ENCODE measurements at regions not wholly inside any gene's neighbourhood (a gene's known extent, or its start where the extent isn't known, plus 50 kb on each side); places are given as distances from the start of the nearest gene placed in this dataset.
"Not testable (repeated sequence)": the region's sequence is repeated elsewhere in the genome, so short reads cannot be mapped to it uniquely, and the experiment has no call there.

DNA sequence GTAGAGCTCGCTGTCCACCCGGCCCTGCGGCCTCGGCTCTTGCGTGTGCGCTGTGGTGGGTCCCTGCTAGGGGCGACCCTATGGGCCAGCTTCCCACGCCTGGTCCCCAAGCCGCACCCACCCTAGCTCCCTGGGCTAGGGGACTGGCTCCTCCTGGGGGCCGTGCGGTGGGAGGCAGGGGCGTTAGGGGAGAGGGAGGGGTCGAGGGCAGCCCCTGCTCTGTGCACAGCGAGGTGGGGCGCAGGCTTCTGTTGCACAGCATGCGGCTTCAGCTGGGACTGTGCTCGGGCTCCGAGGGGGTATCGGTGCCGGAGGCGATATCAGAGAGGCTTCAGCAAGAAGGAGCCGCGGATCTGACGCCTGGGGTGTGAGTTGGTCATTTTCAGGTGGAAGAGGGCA, 86.1 kb downstream of the ALG10 start:
- peak; percentile 25; the same call in 1 of the 3 replicates for ATAC-seq (ENCODE audit: low read depth)
- no peaks in the 10 kb centered on the region for H3K4me1 ChIP-seq (ENCODE audit: insufficient read depth, poor library complexity, severe bottlenecking)
- H3K36me3 ChIP-seq (ENCODE audit: low read depth) = no peaks in the 10 kb centered on the region
- no peak overlapping the region for H3K4me3 ChIP-seq (ENCODE audit: severe bottlenecking)
- no peaks in the 10 kb centered on the region for H3K9me3 ChIP-seq (ENCODE audit: severe bottlenecking)
- DNase-seq (ENCODE audit: low spot score) = no peak
- H3K27me3 ChIP-seq (ENCODE audit: insufficient read depth, poor library complexity, severe bottlenecking) = peaks cover 17% of the 10 kb centered on the region
- no peak overlapping the region for H3K27ac ChIP-seq (ENCODE audit: poor library complexity, severe bottlenecking)
- TF ChIP-seq, protein P1, sequence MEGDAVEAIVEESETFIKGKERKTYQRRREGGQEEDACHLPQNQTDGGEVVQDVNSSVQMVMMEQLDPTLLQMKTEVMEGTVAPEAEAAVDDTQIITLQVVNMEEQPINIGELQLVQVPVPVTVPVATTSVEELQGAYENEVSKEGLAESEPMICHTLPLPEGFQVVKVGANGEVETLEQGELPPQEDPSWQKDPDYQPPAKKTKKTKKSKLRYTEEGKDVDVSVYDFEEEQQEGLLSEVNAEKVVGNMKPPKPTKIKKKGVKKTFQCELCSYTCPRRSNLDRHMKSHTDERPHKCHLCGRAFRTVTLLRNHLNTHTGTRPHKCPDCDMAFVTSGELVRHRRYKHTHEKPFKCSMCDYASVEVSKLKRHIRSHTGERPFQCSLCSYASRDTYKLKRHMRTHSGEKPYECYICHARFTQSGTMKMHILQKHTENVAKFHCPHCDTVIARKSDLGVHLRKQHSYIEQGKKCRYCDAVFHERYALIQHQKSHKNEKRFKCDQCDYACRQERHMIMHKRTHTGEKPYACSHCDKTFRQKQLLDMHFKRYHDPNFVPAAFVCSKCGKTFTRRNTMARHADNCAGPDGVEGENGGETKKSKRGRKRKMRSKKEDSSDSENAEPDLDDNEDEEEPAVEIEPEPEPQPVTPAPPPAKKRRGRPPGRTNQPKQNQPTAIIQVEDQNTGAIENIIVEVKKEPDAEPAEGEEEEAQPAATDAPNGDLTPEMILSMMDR (IDR thresholded peaks at IDR 0.05; ENCODE audit: poor library complexity, severe bottlenecking) = no peak

DNA sequence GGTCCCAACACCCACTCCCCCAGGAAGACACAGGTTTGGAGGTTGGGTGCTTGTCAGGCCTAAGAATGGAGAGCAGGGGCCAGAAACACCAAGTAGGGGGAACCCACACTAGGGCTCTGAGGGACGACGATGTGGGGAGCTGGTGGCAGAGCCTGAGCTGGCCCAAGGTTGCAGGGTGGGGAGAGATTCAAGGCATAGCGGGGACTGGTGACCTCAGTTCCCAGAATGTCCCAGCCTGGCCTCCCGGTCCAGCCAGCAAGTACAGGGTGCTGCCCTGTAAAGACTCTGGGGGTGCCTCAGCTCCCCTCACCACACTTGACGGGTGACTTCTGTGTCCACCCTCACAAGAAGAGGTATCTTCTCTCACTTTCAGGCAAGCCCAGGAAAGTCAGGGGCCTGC, 86.7 kb downstream of the ALG10 start:
- Histone ChIP-seq H3K27me3 (ENCODE audit: insufficient read depth, poor library complexity, severe bottlenecking) (peaks cover 17% of the 10 kb centered on the region), H3K9me3 (ENCODE audit: severe bottlenecking) (no peaks in the 10 kb centered on the region), H3K4me1 (ENCODE audit: insufficient read depth, poor library complexity, severe bottlenecking) (no peaks in the 10 kb centered on the region), H3K27ac (ENCODE audit: poor library complexity, severe bottlenecking) (no peak overlapping the region), H3K36me3 (ENCODE audit: low read depth) (no peaks in the 10 kb centered on the region), H3K4me3 (ENCODE audit: severe bottlenecking) (no peak overlapping the region)
- TF ChIP-seq, protein P1 (IDR thresholded peaks at IDR 0.05; ENCODE audit: poor library complexity, severe bottlenecking) = no peak
- DNase-seq (ENCODE audit: low spot score) = no peak
- ATAC-seq (ENCODE audit: low read depth) = no peak

DNA sequence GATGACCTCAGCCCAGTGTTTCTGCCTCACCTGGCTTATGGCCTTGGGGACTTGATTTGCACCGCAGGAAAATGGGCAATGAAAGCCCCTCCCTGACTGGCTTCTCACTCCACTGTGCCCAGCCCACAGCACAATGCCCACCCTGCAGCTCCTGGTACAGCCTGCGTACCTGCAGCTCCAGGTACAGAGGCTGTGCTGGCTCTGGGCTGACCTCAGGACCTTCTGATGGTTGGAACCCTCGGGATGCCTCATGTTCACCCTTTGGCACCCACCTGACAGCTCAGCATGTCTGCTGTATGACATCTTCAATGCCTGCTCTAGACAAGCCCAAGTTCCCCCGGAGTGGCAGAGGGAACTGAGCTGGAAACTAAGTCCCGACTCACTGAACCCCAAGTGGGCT, 87.1 kb downstream of the ALG10 start:
- no peaks in the 10 kb centered on the region for H3K4me1 ChIP-seq (ENCODE audit: insufficient read depth, poor library complexity, severe bottlenecking)
- no peak for DNase-seq (ENCODE audit: low spot score)
- H3K36me3 ChIP-seq (ENCODE audit: low read depth) = no peaks in the 10 kb centered on the region
- no peak overlapping the region for H3K27ac ChIP-seq (ENCODE audit: poor library complexity, severe bottlenecking)
- no peak overlapping the region for H3K4me3 ChIP-seq (ENCODE audit: severe bottlenecking)
- H3K9me3 ChIP-seq (ENCODE audit: severe bottlenecking) = no peaks in the 10 kb centered on the region
- TF ChIP-seq, protein P1 (IDR thresholded peaks at IDR 0.05; ENCODE audit: poor library complexity, severe bottlenecking) = no peak
- no peak for ATAC-seq (ENCODE audit: low read depth)
- peaks cover 17% of the 10 kb centered on the region for H3K27me3 ChIP-seq (ENCODE audit: insufficient read depth, poor library complexity, severe bottlenecking)

DNA sequence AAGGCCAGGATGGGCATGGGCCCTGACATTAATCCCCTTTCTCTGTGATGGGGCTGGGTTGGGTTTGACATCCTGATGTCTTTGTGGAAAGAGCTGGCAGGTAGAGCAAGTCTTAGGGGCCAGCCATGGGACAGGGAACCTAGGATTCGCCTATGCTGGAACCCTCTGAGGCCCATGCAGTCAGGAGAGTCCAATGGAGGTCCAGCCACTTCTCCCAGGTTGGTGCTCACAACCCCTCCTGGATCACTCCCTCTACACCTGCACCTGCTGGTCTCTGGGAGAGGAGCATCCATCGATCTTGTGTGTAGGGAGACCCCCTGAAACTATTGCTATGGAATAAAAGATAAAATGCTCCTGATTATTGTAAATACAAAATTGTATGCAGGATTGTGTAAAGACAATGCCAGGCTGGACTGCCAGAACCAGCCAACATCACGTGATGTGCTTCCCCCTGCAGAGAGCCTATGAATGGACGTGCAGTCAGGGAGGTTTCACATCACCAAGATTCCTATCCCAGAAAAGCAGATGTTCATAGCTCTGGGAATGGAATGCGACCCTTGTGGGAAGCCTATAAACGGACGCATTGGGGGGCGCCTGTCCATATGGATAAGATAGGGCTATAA, 87.7 kb downstream of the ALG10 start:
- not testable (repeated sequence) for H3K4me3 ChIP-seq (ENCODE audit: severe bottlenecking); H3K36me3 ChIP-seq (ENCODE audit: low read depth); H3K9me3 ChIP-seq (ENCODE audit: severe bottlenecking); DNase-seq (ENCODE audit: low spot score); H3K27ac ChIP-seq (ENCODE audit: poor library complexity, severe bottlenecking); ATAC-seq (ENCODE audit: low read depth); H3K4me1 ChIP-seq (ENCODE audit: insufficient read depth, poor library complexity, severe bottlenecking)
- H3K27me3 ChIP-seq (ENCODE audit: insufficient read depth, poor library complexity, severe bottlenecking) = peaks cover 17% of the 10 kb centered on the region

DNA sequence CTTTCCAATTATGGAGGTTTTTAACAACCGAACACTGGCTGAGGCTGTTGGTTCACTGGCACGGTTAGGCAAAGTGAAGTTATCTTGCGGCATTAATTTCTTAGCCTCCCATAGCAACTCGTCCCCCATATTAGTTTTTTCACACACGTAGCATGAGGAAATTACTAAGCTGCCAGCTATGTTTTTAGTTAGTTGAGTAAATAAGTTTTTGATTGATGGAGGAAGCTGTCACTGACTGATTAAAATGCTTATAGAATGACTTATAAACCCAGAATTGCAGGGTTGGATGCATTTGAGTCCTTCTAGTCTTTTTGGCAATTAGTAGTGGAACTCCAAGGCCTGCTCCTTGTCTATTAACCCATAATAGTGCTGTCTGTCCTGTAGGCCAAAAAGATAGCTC, 97.1 kb downstream of the ALG10 start:
- Histone ChIP-seq H3K4me1 (ENCODE audit: insufficient read depth, poor library complexity, severe bottlenecking) (no peaks in the 10 kb centered on the region), H3K27ac (ENCODE audit: poor library complexity, severe bottlenecking) (no peak overlapping the region), H3K4me3 (ENCODE audit: severe bottlenecking) (no peak overlapping the region), H3K27me3 (ENCODE audit: insufficient read depth, poor library complexity, severe bottlenecking) (no peaks in the 10 kb centered on the region), H3K36me3 (ENCODE audit: low read depth) (no peaks in the 10 kb centered on the region), H3K9me3 (ENCODE audit: severe bottlenecking) (no peaks in the 10 kb centered on the region)
- no peak for DNase-seq (ENCODE audit: low spot score)
- TF ChIP-seq, protein P1 (IDR thresholded peaks at IDR 0.05; ENCODE audit: poor library complexity, severe bottlenecking) = no peak
- no peak for ATAC-seq (ENCODE audit: low read depth)

Measured in RWPE2 (cell line).